Middle frontal gyrus (tissue), 1 donor: ENCODE measurements at regions not wholly inside any gene's neighbourhood (a gene's known extent, or its start where the extent isn't known, plus 50 kb on each side); places are given as distances from the start of the nearest gene placed in this dataset.

Source experiments
- DNase-seq: peaks from one replicate; pipeline ENCODE4 v3.0.0-alpha.2; 2015; ENCODE audit warnings: low spot score; ENCODE audit errors: extremely low spot score

GRCh38 chr2:120916446-120916845, 180.8 kb downstream of the GLI2 start:
- no peak for DNase-seq

- DNase-seq = no peak
Measured at GRCh38 chr2:120917886-120918285, 182.2 kb downstream of the GLI2 start.

- no peak for DNase-seq
Measured at GRCh38 chr2:120919216-120919615, 183.5 kb downstream of the GLI2 start.

GRCh38 chr2:120919771-120920453, 184.2 kb downstream of the GLI2 start:
- DNase-seq = no peak

- DNase-seq = no peak
Measured at GRCh38 chr2:120920454-120921148, 184.9 kb downstream of the GLI2 start.

GRCh38 chr2:120921457-120921856, 185.8 kb downstream of the GLI2 start:
- DNase-seq = no peak

- no peak for DNase-seq
Measured at GRCh38 chr2:120922571-120923332, 187.1 kb downstream of the GLI2 start.

GRCh38 chr2:120923426-120923825, 187.8 kb downstream of the GLI2 start:
- no peak for DNase-seq

GRCh38 chr2:120924924-120925323, 189.3 kb downstream of the GLI2 start:
- no peak for DNase-seq

- no peak for DNase-seq
Measured at GRCh38 chr2:120926463-120927264, 191.0 kb downstream of the GLI2 start.

- no peak for DNase-seq
Measured at GRCh38 chr2:120927265-120927628, 191.6 kb downstream of the GLI2 start.

GRCh38 chr2:120929829-120930228, 194.2 kb downstream of the GLI2 start:
- no peak for DNase-seq

GRCh38 chr2:120930236-120930635, 194.6 kb downstream of the GLI2 start:
- no peak for DNase-seq

GRCh38 chr2:120930864-120931263, 195.2 kb downstream of the GLI2 start:
- DNase-seq = no peak

GRCh38 chr2:120932472-120932871, 196.8 kb downstream of the GLI2 start:
- DNase-seq = no peak

- DNase-seq = no peak
Measured at GRCh38 chr2:120932881-120933280, 197.2 kb downstream of the GLI2 start.

- no peak for DNase-seq
Measured at GRCh38 chr2:120933693-120934573, 198.3 kb downstream of the GLI2 start.

GRCh38 chr2:120934574-120935338, 199.1 kb downstream of the GLI2 start:
- no peak for DNase-seq

GRCh38 chr2:120935339-120936313, 200.0 kb downstream of the GLI2 start:
- DNase-seq = no peak
